GM21390 (cell line): ENCODE measurements at regions not wholly inside any gene's neighbourhood (a gene's known extent, or its start where the extent isn't known, plus 50 kb on each side); places are given as distances from the start of the nearest gene placed in this dataset.

Experiments
- ATAC-seq: cut with Tn5 transposase; IDR thresholded peaks from one replicate; pipeline ENCODE4 v1.9.1; 2021; ENCODE audit not compliant: unreplicated experiment

DNA sequence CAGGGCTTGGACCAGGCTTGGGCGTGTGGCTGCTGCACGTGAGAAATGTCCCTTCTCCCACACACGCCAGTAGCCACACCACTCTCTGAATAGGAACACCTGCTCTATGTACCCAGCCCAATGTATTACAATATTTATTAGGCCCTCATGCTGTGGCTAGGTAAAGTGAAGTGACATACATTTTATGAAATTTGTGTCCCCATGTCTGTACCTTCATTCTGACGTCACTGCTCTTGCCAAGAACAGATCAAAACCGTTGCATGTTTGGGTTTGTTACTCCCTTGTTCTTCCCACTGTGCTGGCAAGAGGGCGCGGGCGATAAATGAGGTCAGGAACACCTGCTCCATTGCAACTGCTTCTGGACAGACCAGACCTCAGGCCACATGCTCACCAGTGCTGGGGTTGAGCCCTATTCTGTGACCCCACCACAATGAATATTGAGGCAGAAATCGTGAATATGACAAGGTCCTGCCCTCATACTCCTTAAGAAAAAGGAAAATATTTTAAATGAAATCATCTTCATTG, 436.4 kb upstream of the SALL3 start:
- no peak for ATAC-seq

DNA sequence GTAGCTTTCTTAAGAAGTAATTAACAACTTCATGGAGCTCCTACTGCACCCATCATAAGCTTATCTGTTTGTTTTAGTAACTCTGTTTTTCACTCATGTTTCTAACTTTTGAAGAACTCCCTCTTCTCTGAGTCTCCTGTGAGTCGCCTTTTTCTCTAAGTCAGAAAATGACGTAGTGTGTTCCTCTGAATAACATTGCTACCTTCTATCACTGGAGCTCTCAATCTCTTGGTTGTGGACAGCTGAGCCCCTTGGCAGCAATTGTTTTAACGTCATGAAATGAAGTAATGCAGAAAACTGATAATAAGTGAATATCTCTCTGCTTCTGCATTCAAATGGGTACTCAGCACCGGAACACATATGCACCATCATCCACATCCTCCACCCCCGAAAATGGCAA, 433.3 kb upstream of the SALL3 start:
- no peak for ATAC-seq

DNA sequence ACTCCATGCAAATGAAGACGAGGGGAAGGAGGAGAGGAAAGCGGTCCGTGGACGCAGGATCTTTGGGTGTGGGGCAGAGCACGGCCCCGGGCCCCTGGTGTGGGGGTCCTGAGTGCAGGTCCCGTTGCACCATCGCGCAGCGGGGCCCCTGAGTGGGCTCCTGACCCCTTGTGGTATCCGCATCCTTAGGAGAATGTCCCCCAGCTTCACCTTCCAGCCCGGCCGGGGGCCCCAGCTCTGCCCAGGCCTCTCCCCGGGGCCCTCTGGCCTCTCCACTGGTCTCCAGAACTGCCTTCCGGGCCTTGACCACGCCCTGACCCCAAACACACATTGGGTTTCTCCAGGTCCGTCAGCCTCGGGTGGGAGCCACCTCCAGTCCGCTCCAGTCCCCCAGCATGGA, 431.8 kb upstream of the SALL3 start:
- no peak for ATAC-seq

DNA sequence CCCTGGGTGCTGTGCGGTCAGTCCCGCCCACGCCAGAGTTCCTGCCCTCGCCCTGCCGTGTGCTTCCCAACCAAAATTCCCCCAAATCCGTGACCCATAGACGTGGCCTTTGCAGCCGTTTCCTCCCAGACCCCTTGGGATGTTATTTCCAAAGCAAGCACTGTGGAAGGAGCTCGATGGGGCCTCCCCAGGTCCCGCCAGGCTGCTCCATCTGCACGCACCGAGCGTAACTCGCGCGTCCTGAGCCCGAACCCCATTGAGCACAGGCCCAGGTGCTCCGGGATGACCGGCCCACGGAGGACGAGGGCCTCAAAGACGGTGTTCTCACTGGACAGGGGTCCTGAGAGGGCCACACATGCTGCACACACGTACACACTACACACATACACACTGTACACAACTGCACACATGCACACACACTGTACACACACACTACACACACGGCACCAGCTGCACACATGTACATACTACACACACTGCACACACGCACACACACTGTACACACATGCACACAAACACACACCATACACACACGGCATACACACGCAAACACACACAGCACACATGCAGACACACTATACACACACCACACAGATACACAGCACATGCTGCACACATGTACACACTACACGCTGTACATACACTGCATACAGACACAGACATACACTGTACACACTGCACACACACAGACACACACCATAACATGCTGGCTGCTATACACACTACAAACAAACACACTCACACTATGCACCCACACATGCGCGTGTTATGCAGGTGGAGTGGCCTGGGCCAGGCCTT, 431.2 kb upstream of the SALL3 start:
- no peak for ATAC-seq

- no peak for ATAC-seq
Observed at GRCh38 chr18:78549971-78550370, 429.6 kb upstream of the SALL3 start.

- ATAC-seq: no peak
Observed at GRCh38 chr18:78554944-78555608, 424.5 kb upstream of the SALL3 start.

GRCh38 chr18:78557371-78557770, 422.2 kb upstream of the SALL3 start:
- no peak for ATAC-seq

GRCh38 chr18:78558101-78558810, 421.4 kb upstream of the SALL3 start:
- ATAC-seq: no peak

DNA sequence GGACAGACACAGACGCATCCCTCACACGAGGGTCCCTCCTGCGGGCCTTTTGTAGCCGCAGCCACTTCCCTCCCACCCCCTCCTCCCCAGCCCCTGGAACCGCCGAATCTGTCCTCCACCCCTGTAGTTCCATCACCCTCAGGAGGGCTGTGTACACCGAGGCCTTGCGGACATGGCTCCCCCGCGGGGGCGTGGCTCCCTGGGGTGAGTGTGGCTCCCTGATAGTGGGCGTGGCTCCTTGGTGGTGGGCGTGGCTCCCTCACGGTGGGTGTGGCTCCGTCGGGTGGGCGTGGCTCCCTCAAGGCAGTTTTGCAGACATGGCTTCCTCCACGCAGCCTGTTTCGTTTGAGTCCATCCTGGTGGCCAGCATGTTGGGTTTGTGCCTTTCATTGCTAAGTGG, 420.7 kb upstream of the SALL3 start:
- ATAC-seq: no peak

DNA sequence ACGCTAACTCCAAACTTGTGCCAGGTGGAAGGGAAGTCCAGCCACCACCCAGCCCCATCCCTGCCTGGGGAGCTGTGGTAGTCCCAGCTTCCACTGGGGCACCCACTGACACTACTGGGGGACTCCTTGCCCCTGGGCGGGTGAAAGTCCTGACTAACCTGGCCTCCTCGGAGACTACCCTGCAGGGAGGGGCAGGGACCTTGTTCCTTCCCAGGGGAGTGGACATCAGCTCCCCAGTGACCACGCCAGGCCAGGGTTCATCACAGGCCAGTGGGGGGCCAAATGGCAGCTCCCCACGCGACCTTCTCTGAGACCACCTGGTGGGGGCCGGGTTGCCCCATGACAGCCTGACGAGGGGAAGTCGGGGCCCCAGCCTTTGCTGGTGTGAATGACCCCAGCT, 420.0 kb upstream of the SALL3 start:
- ATAC-seq: no peak

- ATAC-seq: no peak
Observed at GRCh38 chr18:78561757-78562510, 417.7 kb upstream of the SALL3 start.

DNA sequence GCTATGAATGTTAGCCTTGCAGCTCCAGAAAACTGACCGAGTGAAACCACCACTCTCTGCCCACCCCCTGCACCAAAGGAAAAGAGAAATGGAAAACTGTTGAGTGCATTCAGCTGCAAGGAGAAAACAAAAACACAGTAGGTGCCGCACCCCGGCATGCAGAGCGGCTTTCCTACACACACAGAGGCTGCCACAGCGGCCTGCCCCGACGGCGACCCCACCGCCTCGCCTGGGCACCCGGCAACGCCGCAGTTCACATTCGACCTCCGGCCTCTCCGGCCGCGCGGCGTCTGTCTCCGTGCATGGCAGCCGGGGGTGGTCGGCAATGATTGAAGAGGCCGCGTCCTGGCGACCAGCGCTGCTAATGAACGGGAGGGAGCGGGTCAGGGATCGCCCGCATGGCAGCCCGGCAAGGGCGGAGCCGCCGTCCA, 417.1 kb upstream of the SALL3 start:
- no peak for ATAC-seq

DNA sequence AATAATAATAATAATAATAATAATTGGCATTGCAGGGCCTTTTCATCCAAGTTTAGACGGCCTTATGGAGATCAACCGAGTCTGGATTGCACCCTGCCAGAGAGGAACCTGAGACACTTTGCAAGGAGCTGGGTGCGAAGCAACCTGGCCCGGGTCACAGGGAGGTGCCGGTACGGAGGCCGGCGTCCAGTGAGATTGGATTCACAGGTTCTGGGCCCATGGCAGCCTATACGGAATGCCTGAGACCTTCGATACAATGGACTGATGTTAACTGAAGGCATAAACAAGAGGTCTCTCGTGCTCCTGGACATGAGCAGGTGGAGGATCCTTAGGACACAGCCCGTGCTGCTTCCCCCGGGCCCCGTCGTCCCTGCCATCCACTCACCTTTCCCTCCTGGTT, 416.5 kb upstream of the SALL3 start:
- no peak for ATAC-seq

GRCh38 chr18:78564030-78564429, 415.6 kb upstream of the SALL3 start:
- no peak for ATAC-seq

- ATAC-seq: no peak
Observed at GRCh38 chr18:78564518-78564917, 415.1 kb upstream of the SALL3 start.

GRCh38 chr18:78565240-78565639, 414.4 kb upstream of the SALL3 start:
- ATAC-seq: no peak

DNA sequence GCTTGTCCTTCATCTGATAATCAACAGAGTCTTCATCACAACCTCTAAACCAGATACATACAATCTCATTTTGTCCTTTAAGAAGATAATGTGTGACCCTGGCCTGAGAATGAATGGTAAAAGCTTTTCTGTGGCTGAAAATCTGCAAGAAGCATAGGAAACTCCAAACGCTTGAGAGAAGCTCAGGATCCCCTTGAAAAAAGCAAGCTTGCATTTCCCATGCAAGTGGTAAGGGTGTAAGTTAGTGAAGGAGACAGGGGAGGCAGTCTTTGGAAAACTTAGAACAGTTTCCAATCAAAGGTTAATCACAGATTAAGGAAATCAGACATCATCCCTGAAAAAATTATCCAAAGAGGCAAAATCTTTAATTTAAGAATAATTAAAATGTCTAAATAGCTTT, 413.6 kb upstream of the SALL3 start:
- ATAC-seq: no peak

DNA sequence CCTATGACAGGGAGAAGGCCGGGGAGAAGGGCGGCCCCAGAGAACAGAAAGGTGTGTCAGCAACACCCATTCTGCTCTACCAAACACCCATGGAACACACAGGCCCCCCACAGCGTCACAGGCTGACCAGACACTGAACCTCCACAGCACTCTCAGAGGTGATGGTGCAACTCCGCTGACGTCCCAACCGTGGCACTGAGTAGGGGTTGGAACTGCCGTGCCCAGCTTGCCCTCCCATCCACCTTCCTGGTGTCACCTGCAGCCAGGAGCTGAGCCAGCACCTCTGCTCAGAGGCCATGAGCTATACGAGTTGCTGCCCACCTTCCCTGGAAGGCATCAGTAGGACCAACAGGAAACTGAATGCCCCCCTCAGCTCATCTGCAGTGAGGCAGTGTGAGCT, 412.9 kb upstream of the SALL3 start:
- ATAC-seq: no peak

DNA sequence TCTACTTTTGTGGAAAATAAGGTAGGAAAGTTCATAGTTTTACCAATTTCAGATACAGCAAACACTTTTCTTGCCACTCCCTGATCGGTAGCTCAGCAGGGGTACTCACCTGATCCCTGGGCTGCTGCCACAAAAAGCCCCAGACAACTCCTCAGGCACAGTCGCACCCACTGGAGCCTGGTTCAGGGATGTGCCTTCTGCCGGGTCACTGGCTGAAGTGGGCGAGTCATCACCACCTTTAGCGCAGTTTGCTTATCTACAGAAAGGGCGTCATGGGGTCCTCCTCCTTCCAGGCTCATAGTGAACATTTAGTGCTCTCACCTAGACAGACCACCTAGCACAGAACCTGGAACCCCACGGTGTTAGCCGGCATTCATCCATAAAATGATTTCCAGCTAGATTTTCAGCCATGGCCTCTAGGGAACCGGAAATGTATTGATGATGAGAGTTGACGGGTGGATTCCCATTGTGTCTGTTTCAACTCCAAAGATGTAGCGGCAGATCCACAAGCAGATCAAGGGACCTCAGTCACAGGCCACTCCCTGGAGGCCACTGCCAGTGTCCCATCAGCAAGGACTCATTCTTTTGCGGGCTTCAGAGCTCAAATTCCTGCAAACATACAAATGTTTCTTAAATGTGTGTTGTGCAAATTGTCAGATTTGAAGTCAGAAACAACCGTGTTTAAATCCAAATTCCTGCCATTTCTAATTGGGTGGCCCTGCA, 408.4 kb upstream of the SALL3 start:
- no peak for ATAC-seq

GRCh38 chr18:78571831-78572347, 407.7 kb upstream of the SALL3 start:
- no peak for ATAC-seq
